Osteoblast (primary cell): ENCODE measurements at regions not wholly inside any gene's neighbourhood (a gene's known extent, or its start where the extent isn't known, plus 50 kb on each side); places are given as distances from the start of the nearest gene placed in this dataset.

Experiments used
- DNase-seq: peaks from one replicate; pipeline ENCODE4 v3.0.0; 2011; ENCODE audit warnings: low spot score, mixed read lengths; ENCODE audit not compliant: insufficient read length; ENCODE audit errors: missing footprints
- H2AFZ ChIP-seq: 2 replicates; pipeline ENCODE4 v1.6.0; 2011; ENCODE audit warnings: mild to moderate bottlenecking, low read length
- H3K27ac ChIP-seq: 2 replicates; pipeline ENCODE4 v1.5.1; 2011; ENCODE audit warnings: mild to moderate bottlenecking, low read depth, low read length, moderate library complexity
- H3K27me3 ChIP-seq: 2 replicates; pipeline ENCODE4 v1.6.0; 2012; ENCODE audit warnings: mild to moderate bottlenecking, control low read depth, inconsistent platforms, low read length, moderate library complexity; ENCODE audit not compliant: insufficient read depth
- H3K36me3 ChIP-seq: 2 replicates; pipeline ENCODE4 v1.5.1; 2011; ENCODE audit warnings: mild to moderate bottlenecking, low read length, control low read depth, moderate library complexity; ENCODE audit not compliant: insufficient read depth
- H3K4me1 ChIP-seq: 2 replicates; pipeline ENCODE4 v1.5.1; 2011; ENCODE audit warnings: mild to moderate bottlenecking, low read length, control low read depth, moderate library complexity; ENCODE audit not compliant: insufficient read depth
- H3K4me2 ChIP-seq: 2 replicates; pipeline ENCODE4 v1.6.0; 2011; ENCODE audit warnings: mild to moderate bottlenecking, low read length; ENCODE audit not compliant: insufficient read depth
- H3K4me3 ChIP-seq: fragments of 200-600 bp; sonication (generic); 3 replicates; pipeline ENCODE4 v1.5.1; 2012; ENCODE audit warnings: mild to moderate bottlenecking, low read length, inconsistent platforms; ENCODE audit not compliant: insufficient read depth
- H3K79me2 ChIP-seq: 2 replicates; pipeline ENCODE4 v1.6.0; 2012; ENCODE audit warnings: mild to moderate bottlenecking, low read length, control low read depth, inconsistent platforms; ENCODE audit not compliant: insufficient read depth
- H3K9me3 ChIP-seq: 2 replicates; pipeline ENCODE4 v1.5.1; 2011; ENCODE audit warnings: low read depth, low read length, control low read depth
- H4K20me1 ChIP-seq: 2 replicates; pipeline ENCODE4 v1.6.0; 2012; ENCODE audit warnings: mild to moderate bottlenecking, low read length, control low read depth; ENCODE audit not compliant: insufficient read depth
- CTCF ChIP-seq: IDR thresholded peaks from 2 replicates; pipeline ENCODE4 v1.5.1; 2011; ENCODE audit warnings: mild to moderate bottlenecking, low read depth, low read length, moderate library complexity; ENCODE audit errors: extremely low read depth

- no peak for DNase-seq
Observed at GRCh38 chr3:67783281-67784250, 129.2 kb upstream of the SUCLG2 start.

GRCh38 chr3:67781871-67782270 lies 127.5 kb upstream of the SUCLG2 start:
- H3K9me3 ChIP-seq = no peaks in the 10 kb centered on the region
- no peaks in the 10 kb centered on the region for H3K79me2 ChIP-seq
- DNase-seq = no peak
- no peaks in the 10 kb centered on the region for H3K27me3 ChIP-seq
- H3K4me2 ChIP-seq = no peak overlapping the region
- H4K20me1 ChIP-seq = no peaks in the 10 kb centered on the region
- no peak overlapping the region for H3K4me3 ChIP-seq
- no peaks in the 10 kb centered on the region for H3K4me1 ChIP-seq
- H3K27ac ChIP-seq = no peak overlapping the region
- no peak overlapping the region for H2AFZ ChIP-seq
- no peak for TF ChIP-seq CTCF
- H3K36me3 ChIP-seq = no peaks in the 10 kb centered on the region

More at GRCh38 chr3:67783281-67784250, 129.2 kb upstream of the SUCLG2 start:
- H3K27ac ChIP-seq = no peak overlapping the region
- no peak overlapping the region for H3K4me3 ChIP-seq
- no peaks in the 10 kb centered on the region for H3K36me3 ChIP-seq
- H3K27me3 ChIP-seq = no peaks in the 10 kb centered on the region
- no peak overlapping the region for H2AFZ ChIP-seq
- H4K20me1 ChIP-seq = no peaks in the 10 kb centered on the region
- no peaks in the 10 kb centered on the region for H3K4me1 ChIP-seq
- H3K79me2 ChIP-seq = no peaks in the 10 kb centered on the region
- no peak overlapping the region for H3K4me2 ChIP-seq
- no peaks in the 10 kb centered on the region for H3K9me3 ChIP-seq
- TF ChIP-seq CTCF = no peak

- H3K36me3 ChIP-seq = no peaks in the 10 kb centered on the region
- H3K27me3 ChIP-seq = no peaks in the 10 kb centered on the region
- H4K20me1 ChIP-seq = no peaks in the 10 kb centered on the region
- TF ChIP-seq CTCF = no peak
- no peak for DNase-seq
- H3K9me3 ChIP-seq = no peaks in the 10 kb centered on the region
- no peak overlapping the region for H3K4me2 ChIP-seq
- no peak overlapping the region for H3K27ac ChIP-seq
- no peaks in the 10 kb centered on the region for H3K79me2 ChIP-seq
- H3K4me3 ChIP-seq = no peak overlapping the region
- no peak overlapping the region for H2AFZ ChIP-seq
- no peaks in the 10 kb centered on the region for H3K4me1 ChIP-seq
Observed at GRCh38 chr3:67781218-67781617, 126.8 kb upstream of the SUCLG2 start.

- no peak overlapping the region for H3K27ac ChIP-seq
- TF ChIP-seq CTCF = no peak
Observed at GRCh38 chr3:67774676-67775075, 120.3 kb upstream of the SUCLG2 start.

More at GRCh38 chr3:67774676-67775075, 120.3 kb upstream of the SUCLG2 start:
- Histone ChIP-seq H3K79me2 (no peaks in the 10 kb centered on the region), H2AFZ (no peak overlapping the region), H3K27me3 (no peaks in the 10 kb centered on the region), H3K4me1 (no peaks in the 10 kb centered on the region), H3K36me3 (no peaks in the 10 kb centered on the region), H3K9me3 (no peaks in the 10 kb centered on the region), H4K20me1 (no peaks in the 10 kb centered on the region), H3K4me3 (no peak overlapping the region), H3K4me2 (no peak overlapping the region)
- no peak for DNase-seq
